ENCODE measurements at regions not wholly inside any gene's neighbourhood (a gene's known extent, or its start where the extent isn't known, plus 50 kb on each side); places are given as distances from the start of the nearest gene placed in this dataset.

GRCh38 chr1:56034847-56035481, 544.4 kb downstream of the PLPP3 start:
- WGBS (ENCODE audit: low lambda C conversion rate), result 33% methylated on average over 2 of the region's 2 CpGs

More at GRCh38 chr1:56034847-56035481, 544.4 kb downstream of the PLPP3 start:
- no peak for ATAC-seq
- Histone ChIP-seq H4K20me1 (ENCODE audit: insufficient read depth, low read length) (no peaks in the 10 kb centered on the region), H3K79me2 (ENCODE audit: insufficient read depth, low read length) (no peaks in the 10 kb centered on the region), H3K4me3 (replicated peaks in 1 of 3; ENCODE audit: insufficient read depth in 1 of 3, low read depth in 2 of 3, low read length in 3 of 3) (no peak overlapping the region), H3K27me3 (ENCODE audit: control insufficient read depth in 1 of 2, insufficient read depth in 2 of 2, low read length in 2 of 2) (no peaks in the 10 kb centered on the region), H3K4me1 (ENCODE audit: insufficient read depth, low read length) (no peaks in the 10 kb centered on the region), H2AFZ (ENCODE audit: low read length) (no peak overlapping the region), H3K27ac (ENCODE audit: extremely low read length, insufficient read depth, low read length) (no peak overlapping the region), H3K36me3 (replicated peaks in 1 of 2; ENCODE audit: control insufficient read depth in 1 of 2, insufficient read depth in 2 of 2, low read length in 2 of 2) (no peaks in the 10 kb centered on the region), H3K9me3 (ENCODE audit: low read length) (no peaks in the 10 kb centered on the region), H3K9ac (ENCODE audit: insufficient read depth, low read depth, low read length) (no peak overlapping the region), H3K4me2 (ENCODE audit: low read depth, low read length) (no peak overlapping the region)
- BruUV-seq (replicated peaks), result no TSS peak
- no peak for DNase-seq (ENCODE audit: low spot score)
- no peak for FAIRE-seq
- intact Hi-C loops (cut with micrococcal nuclease; ENCODE audit: unreplicated experiment) (no loop called here), in situ Hi-C loops (cut with HindIII; ENCODE audit: extremely low pct_ligation_motif_present, low pct_unique_long_range_greater_than_20kb) (no loop called here)
- TF ChIP-seq ZSCAN5A (CRISPR knock-in tag; IDR thresholded peaks at IDR 0.05; ENCODE audit: borderline replicate concordance), result no peak
- TF ChIP-seq POLR2A (IDR thresholded peaks at IDR 0.05; ENCODE audit: insufficient read depth in 1 of 2, low read depth in 2 of 2, low read length in 2 of 2), result no peak
- TF ChIP-seq DNMT3B (CRISPR knock-in tag; conservative IDR thresholded peaks at IDR 0.05), result no peak
- no peak for TF ChIP-seq CREB3 (CRISPR knock-in tag; IDR thresholded peaks at IDR 0.05)
- TF ChIP-seq BRD4 (CRISPR knock-in tag; IDR thresholded peaks at IDR 0.05), result no peak
- TF ChIP-seq FOXO4 (CRISPR knock-in tag; conservative IDR thresholded peaks at IDR 0.05), result no peak
- no peak for TF ChIP-seq ZSCAN9 (CRISPR knock-in tag; IDR thresholded peaks at IDR 0.05; ENCODE audit: borderline replicate concordance)
- TF ChIP-seq FLYWCH1 (CRISPR knock-in tag; IDR thresholded peaks at IDR 0.05), result no peak
- TF ChIP-seq BATF2 (CRISPR knock-in tag; IDR thresholded peaks at IDR 0.05), result no peak
- no peak for TF ChIP-seq PRPF4 (IDR thresholded peaks at IDR 0.05; ENCODE audit: low read depth, low read length, poor library complexity, severe bottlenecking)
- TF ChIP-seq ZC3H4 (CRISPR knock-in tag; IDR thresholded peaks at IDR 0.05; ENCODE audit: borderline replicate concordance), result no peak
- TF ChIP-seq ZNF780A (CRISPR knock-in tag; IDR thresholded peaks at IDR 0.05), result no peak
- no peak for TF ChIP-seq ZNF770 (CRISPR knock-in tag; IDR thresholded peaks at IDR 0.05)
- POLR2A ChIA-PET, result no interaction called here
- CTCF ChIA-PET (ENCODE audit: low intra/inter-chr PET ratio, low total read pairs), result no interaction called here
